Common myeloid progenitor, CD34-positive (primary cell): ENCODE measurements at regions not wholly inside any gene's neighbourhood (a gene's known extent, or its start where the extent isn't known, plus 50 kb on each side); places are given as distances from the start of the nearest gene placed in this dataset.

ENCODE experiments used
- CTCF ChIA-PET: fragments of 350-600 bp; sonication (Branson Sonifier 250); formaldehyde crosslinking; loops from one replicate; lab custom pipeline; 2021; ENCODE audit warnings: antibody characterized with exemption; lab: Charles Lee
- POLR2A ChIA-PET: fragments of 350-600 bp; sonication (Branson Sonifier 250); formaldehyde crosslinking; loops from one replicate; lab custom pipeline; 2021; ENCODE audit warnings: antibody characterized with exemption; lab: Charles Lee
- DNase-seq, 3 donors: peaks; one replicate each; pipeline versions ENCODE4 v3.0.0 to v3.0.0-alpha.2; 2013
- H3K27ac ChIP-seq, 2 experiments: 1 replicate in 1 of 2; 2 replicates in 1 of 2; pipeline ENCODE4 v1.7.0; 2013; ENCODE audit warnings: inconsistent platforms in 2 of 2, low read length in 2 of 2, mild to moderate bottlenecking in 2 of 2, low read depth in 1 of 2, moderate library complexity in 1 of 2; ENCODE audit not compliant: severe bottlenecking in 2 of 2, insufficient read depth in 1 of 2, poor library complexity in 1 of 2
- H3K27me3 ChIP-seq, 5 experiments: replicated peaks in 2 of 5; 1 replicate in 3 of 5; 2 replicates in 2 of 5; pipeline versions ENCODE4 v1.6.1 to v1.7.0; 2013; ENCODE audit warnings: low read length in 4 of 5, mild to moderate bottlenecking in 2 of 5, moderate library complexity in 2 of 5, inconsistent platforms in 1 of 5; ENCODE audit not compliant: insufficient read depth in 5 of 5, control insufficient read depth in 4 of 5
- H3K36me3 ChIP-seq, 4 experiments: 1 replicate in 2 of 4; 2 replicates in 2 of 4; pipeline versions ENCODE4 v1.6.1 to v1.7.0; 2013; ENCODE audit warnings: low read length in 3 of 4, control low read depth in 1 of 4, mild to moderate bottlenecking in 1 of 4; ENCODE audit not compliant: control insufficient read depth in 4 of 4, insufficient read depth in 4 of 4
- H3K4me1 ChIP-seq, 4 experiments: 1 replicate in 3 of 4; 2 replicates in 1 of 4; pipeline versions ENCODE4 v1.6.1 to v1.7.1; 2013; ENCODE audit warnings: low read length in 3 of 4, mild to moderate bottlenecking in 3 of 4, control low read depth in 1 of 4, inconsistent platforms in 1 of 4, moderate library complexity in 1 of 4; ENCODE audit not compliant: control insufficient read depth in 4 of 4, insufficient read depth in 4 of 4; ENCODE audit errors: control extremely low read depth in 1 of 4
- H3K4me3 ChIP-seq, 7 experiments: 1 replicate in 4 of 7; 2 replicates in 3 of 7; pipeline versions ENCODE4 v1.5.1 to v1.7.0; 2013; ENCODE audit warnings: mild to moderate bottlenecking in 7 of 7, low read length in 6 of 7, moderate library complexity in 6 of 7, inconsistent platforms in 2 of 7, low read depth in 2 of 7, control low read depth in 1 of 7; ENCODE audit not compliant: insufficient read depth in 4 of 7, control insufficient read depth in 1 of 7; ENCODE audit errors: extremely low read depth in 1 of 7
- H3K9me3 ChIP-seq, 5 experiments: 1 replicate in 4 of 5; 2 replicates in 1 of 5; pipeline versions ENCODE4 v1.6.1 to v1.7.1; 2013; ENCODE audit warnings: low read length in 4 of 5, mild to moderate bottlenecking in 2 of 5, inconsistent platforms in 1 of 5, low read depth in 1 of 5, moderate library complexity in 1 of 5; ENCODE audit not compliant: control insufficient read depth in 4 of 5, insufficient read depth in 2 of 5; ENCODE audit errors: control extremely low read depth in 1 of 5
- WGBS: methylation state at CpG from one replicate; pipeline ENCODE4 v1.1.5; 2013; ENCODE audit not compliant: insufficient coverage; 5-methylcytosine and 5-hydroxymethylcytosine counted together

DNA sequence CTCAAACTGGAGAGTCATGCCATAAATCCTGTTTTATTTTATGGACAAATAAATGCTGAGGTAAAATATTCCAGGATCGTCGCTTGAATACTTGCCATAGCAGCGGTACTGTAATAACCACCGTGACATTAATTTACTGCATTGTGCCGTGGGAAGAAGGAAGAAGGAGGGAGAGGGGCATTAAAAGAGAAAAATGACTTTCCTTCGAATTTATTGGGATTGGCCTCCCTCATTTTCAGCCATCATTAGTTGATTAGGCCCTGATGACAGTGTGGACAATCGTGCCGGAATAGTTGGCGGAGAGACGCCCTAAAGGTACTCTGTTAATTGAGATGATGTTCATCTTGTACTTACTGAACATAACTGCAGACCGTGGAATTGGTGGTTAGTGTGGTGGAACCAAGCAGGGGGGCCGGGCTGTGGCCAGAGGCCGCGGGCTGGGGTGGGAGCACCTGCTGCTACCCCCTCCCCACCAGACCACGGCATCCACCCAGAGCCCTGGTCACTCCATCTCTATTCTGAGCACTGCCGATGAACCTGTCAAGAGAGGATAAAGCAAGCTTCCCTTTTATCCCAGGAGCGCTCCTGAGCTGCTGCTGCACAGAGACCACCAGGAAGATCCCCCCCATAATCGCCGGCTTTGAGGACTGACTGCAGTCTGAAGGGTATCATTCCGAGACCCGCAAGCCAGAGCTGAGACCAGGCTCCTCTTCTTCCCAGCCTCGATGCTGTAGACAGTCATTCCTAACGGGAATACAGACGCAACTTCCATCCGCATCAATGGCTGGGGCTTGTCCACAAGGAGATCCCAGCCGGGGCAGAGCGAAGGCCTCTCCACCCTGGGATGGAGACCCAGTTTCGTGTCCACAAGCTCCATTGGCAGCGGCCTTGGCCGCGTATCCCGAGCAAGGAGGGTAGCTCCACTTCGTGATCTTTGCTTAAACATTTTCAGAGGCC, 168.3 kb upstream of the TSHZ3 start:
- Histone ChIP-seq H3K27me3 (peaks cover 0 to 6% (median 0%) of the 10 kb centered on the region in 5 experiments), H3K36me3 (no peaks in the 10 kb centered on the region), H3K4me3 (no peak overlapping the region), H3K9me3 (peaks cover 0 to 3% (median 0%) of the 10 kb centered on the region in 5 experiments), H3K27ac (no peak overlapping the region), H3K4me1 (no peaks in the 10 kb centered on the region)
- POLR2A ChIA-PET = no interaction called here
- no peak for DNase-seq
- CTCF ChIA-PET = interaction anchor here (0.7 kb wide), 1 partner anchor 518 kb away, joined by 3 read pairs; no protein-coding TSS in a partner anchor
- whole genome bisulfite sequencing = 91% methylated on average over 28 of the region's 33 CpGs

DNA sequence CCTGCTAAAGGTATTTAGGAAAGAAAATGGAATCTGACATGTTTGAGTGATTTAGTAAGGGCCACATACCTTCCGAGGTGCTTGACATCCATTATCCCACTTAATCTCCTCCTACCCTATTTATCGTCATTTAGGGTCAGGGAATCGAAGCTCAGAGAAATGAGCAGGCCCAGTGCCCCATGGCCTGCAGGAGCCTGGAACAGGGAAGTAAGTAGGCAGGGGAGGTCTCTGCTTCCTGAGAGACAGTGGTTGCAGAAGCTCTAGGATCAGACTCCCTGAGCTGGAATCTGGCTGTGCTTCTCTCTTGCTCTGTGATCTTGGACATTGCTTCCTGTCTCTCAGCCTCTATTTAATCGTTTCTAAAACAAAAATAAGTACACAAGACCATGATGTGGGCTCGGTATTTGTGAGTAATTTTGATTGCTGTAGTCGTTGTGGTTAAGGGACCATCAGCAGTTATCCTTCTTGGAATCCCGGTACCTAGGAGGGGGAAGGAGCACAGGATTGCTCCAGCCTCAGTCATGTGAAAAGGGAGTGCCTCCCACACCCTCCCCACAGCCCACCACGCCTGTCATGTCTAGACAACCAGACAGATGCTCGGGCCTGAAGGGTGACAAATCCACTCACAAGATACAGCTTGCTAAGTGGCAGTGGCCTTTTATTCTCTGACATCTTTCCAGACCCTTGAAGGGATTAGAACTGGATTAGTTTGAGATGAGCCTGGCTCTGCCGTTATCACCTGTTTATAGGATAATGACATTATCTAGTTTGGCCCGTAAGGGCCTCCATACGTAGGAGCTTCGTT, 169.2 kb upstream of the TSHZ3 start:
- H3K4me1 ChIP-seq = no peaks in the 10 kb centered on the region
- H3K27me3 ChIP-seq = peaks cover 0 to 6% (median 0%) of the 10 kb centered on the region in 5 experiments
- 69% methylated on average over 5 of the region's 13 CpGs for WGBS
- H3K36me3 ChIP-seq = no peaks in the 10 kb centered on the region
- peaks cover 0 to 3% (median 0%) of the 10 kb centered on the region in 5 experiments for H3K9me3 ChIP-seq
- no peak for DNase-seq
- no peak overlapping the region for H3K27ac ChIP-seq
- no peak overlapping the region for H3K4me3 ChIP-seq
- POLR2A ChIA-PET = no interaction called here
- CTCF ChIA-PET = interaction anchor here (0.7 to 1.5 kb wide), 2 partner anchors 15 to 519 kb away, joined by 3 to 4 read pairs; no protein-coding TSS in a partner anchor

GRCh38 chr19:31519256-31519655, 170.0 kb upstream of the TSHZ3 start:
- H3K4me1 ChIP-seq = no peaks in the 10 kb centered on the region
- no peak overlapping the region for H3K27ac ChIP-seq
- WGBS = 100% methylated on average over 1 of the region's 3 CpGs
- no peaks in the 10 kb centered on the region for H3K36me3 ChIP-seq
- peaks cover 0 to 3% (median 1%) of the 10 kb centered on the region in 5 experiments for H3K9me3 ChIP-seq
- H3K4me3 ChIP-seq = no peak overlapping the region
- DNase-seq = no peak
- ChIA-PET POLR2A (no interaction called here), CTCF (interaction anchor here (1.5 kb wide), 1 partner anchor 14 kb away, joined by 4 read pairs; no protein-coding TSS in a partner anchor)
- H3K27me3 ChIP-seq = peaks cover 0 to 2% (median 0%) of the 10 kb centered on the region in 5 experiments

DNA sequence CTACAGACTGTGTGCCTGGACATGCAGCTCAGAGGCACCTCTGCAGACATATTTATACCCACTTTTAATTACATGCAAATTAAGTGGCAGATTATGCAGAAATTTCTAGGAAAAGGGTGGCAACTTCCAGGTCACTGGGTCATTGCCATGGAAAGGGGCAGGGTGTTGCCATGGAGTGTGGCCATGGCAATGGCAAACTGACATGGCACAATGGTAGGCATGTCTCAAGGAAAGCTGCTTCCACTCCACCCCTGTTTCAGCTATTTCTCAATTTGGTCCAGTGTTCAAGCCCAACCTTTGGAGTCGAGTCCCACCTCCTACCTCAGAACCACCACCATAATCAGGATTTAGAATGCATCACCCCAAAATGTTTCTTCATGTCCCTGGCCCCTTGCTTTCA, 170.7 kb upstream of the TSHZ3 start:
- H3K27me3 ChIP-seq = peaks cover 0 to 2% (median 0%) of the 10 kb centered on the region in 5 experiments
- H3K4me1 ChIP-seq = no peaks in the 10 kb centered on the region
- H3K9me3 ChIP-seq = peaks cover 0 to 8% (median 1%) of the 10 kb centered on the region in 5 experiments
- H3K36me3 ChIP-seq = no peaks in the 10 kb centered on the region
- no peak overlapping the region for H3K27ac ChIP-seq
- no peak for DNase-seq
- CTCF ChIA-PET = no interaction called here
- POLR2A ChIA-PET = no interaction called here
- WGBS = 100% methylated on average over 1 of the region's 1 CpG
- H3K4me3 ChIP-seq = no peak overlapping the region

DNA sequence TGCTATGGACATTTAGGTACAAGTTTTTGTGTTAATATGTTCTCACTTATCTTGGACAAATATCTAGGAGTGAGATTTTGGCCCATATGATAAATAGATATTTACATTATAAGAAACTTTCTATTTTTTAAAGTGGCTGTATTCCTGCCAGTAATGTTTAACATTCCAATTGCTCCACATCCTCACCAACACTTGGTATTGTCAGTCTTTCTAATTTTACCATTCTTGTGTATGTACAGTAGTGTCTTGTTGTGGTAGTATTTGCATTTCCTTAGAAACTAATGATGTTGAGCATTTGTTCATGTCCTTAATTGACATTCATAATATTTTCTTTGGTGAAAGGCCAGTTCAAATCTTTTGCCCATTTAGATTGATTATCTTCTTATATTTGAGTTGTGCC, 171.4 kb upstream of the TSHZ3 start:
- no peak overlapping the region for H3K27ac ChIP-seq
- no peaks in the 10 kb centered on the region for H3K4me1 ChIP-seq
- H3K9me3 ChIP-seq = peaks cover 0 to 11% (median 1%) of the 10 kb centered on the region in 5 experiments
- ChIA-PET CTCF (no interaction called here), POLR2A (no interaction called here)
- H3K27me3 ChIP-seq = peaks cover 0 to 2% (median 0%) of the 10 kb centered on the region in 5 experiments
- no peaks in the 10 kb centered on the region for H3K36me3 ChIP-seq
- no peak overlapping the region for H3K4me3 ChIP-seq
- DNase-seq = no peak

GRCh38 chr19:31525610-31526147, 176.4 kb upstream of the TSHZ3 start:
- CTCF ChIA-PET = no interaction called here
- no peak for DNase-seq
- no CpG with 5 or more reads among the region's 4 CpGs for WGBS

More at GRCh38 chr19:31525610-31526147, 176.4 kb upstream of the TSHZ3 start:
- POLR2A ChIA-PET = no interaction called here
- peaks cover 2 to 14% (median 3%) of the 10 kb centered on the region in 5 experiments for H3K9me3 ChIP-seq
- H3K4me1 ChIP-seq = no peaks in the 10 kb centered on the region
- H3K36me3 ChIP-seq = no peaks in the 10 kb centered on the region
- H3K4me3 ChIP-seq = no peak overlapping the region
- no peaks in the 10 kb centered on the region for H3K27me3 ChIP-seq
- H3K27ac ChIP-seq = no peak overlapping the region
